ENCODE measurements at regions not wholly inside any gene's neighbourhood (a gene's known extent, or its start where the extent isn't known, plus 50 kb on each side); places are given as distances from the start of the nearest gene placed in this dataset.

- H3K27me3 ChIP-seq: no peaks in the 10 kb centered on the region
- H3K4me1 ChIP-seq: no peaks in the 10 kb centered on the region
- TF ChIP-seq CTCF (IDR thresholded peaks at IDR 0.05) (no peak), POLR2A (IDR thresholded peaks at IDR 0.05) (no peak), POLR2AphosphoS5 (IDR thresholded peaks at IDR 0.05) (no peak)
- H3K36me3 ChIP-seq: no peaks in the 10 kb centered on the region
- H3K27ac ChIP-seq: no peak overlapping the region
- H3K4me3 ChIP-seq: no peak overlapping the region
- no peaks in the 10 kb centered on the region for H3K9me3 ChIP-seq
- intact Hi-C loops (cut with DNase I; ENCODE audit: low total_unique reads): no loop called here
- no peak for DNase-seq (ENCODE audit: low spot score in 2 of 2)
These were observed 50.7 kb upstream of the ADRA1D start for GRCh38 chr20:4299773-4300172.

- Histone ChIP-seq H3K27ac (no peak overlapping the region), H3K9me3 (no peaks in the 10 kb centered on the region), H3K27me3 (no peaks in the 10 kb centered on the region), H3K36me3 (no peaks in the 10 kb centered on the region), H3K4me1 (no peaks in the 10 kb centered on the region), H3K4me3 (no peak overlapping the region)
- no peak for TF ChIP-seq POLR2A (IDR thresholded peaks at IDR 0.05)
- no peak for TF ChIP-seq POLR2AphosphoS5 (IDR thresholded peaks at IDR 0.05)
- TF ChIP-seq CTCF (IDR thresholded peaks at IDR 0.05): no peak
- DNase-seq (ENCODE audit: low spot score in 2 of 2): no peak
- intact Hi-C loops (cut with DNase I; ENCODE audit: low total_unique reads): no loop called here
These were observed 50.1 kb upstream of the ADRA1D start for GRCh38 chr20:4299216-4299615.
